GM18507 (cell line): ENCODE measurements at regions not wholly inside any gene's neighbourhood (a gene's known extent, or its start where the extent isn't known, plus 50 kb on each side); places are given as distances from the start of the nearest gene placed in this dataset.
"Not testable (repeated sequence)": the region's sequence is repeated elsewhere in the genome, so short reads cannot be mapped to it uniquely, and the experiment has no call there.

Experiments
- DNase-seq: peaks from one replicate; pipeline ENCODE4 v3.0.0; 2011; ENCODE audit warnings: low read depth; ENCODE audit not compliant: insufficient read length; ENCODE audit errors: extremely low spot score
- FAIRE-seq: peaks from 2 replicates; lab custom pipeline; 2011; peaks lifted over from hg19 to GRCh38; lab: Jason Lieb, UNC

DNA sequence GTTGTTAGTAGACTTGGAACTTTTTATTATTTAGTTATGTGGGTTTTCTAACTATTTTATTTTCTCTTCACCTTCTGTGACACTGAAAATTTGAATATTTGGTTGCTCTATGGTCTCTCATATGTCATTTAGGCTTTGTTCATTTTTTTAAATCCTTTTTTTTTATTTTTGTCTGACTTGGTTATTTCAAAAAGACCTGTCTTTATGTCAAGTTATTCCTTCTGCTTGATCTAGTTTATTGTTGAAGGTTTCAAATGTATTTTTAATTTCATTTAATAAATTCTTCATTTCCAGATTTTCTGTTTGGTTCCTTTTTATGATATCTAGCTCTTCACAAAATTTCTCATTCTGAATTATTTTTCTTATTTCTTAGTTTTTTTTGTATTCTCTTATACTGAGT lies 160.6 kb upstream of the ATP5MC3 start:
- DNase-seq (no peak), FAIRE-seq (no peak)

- no peak for DNase-seq
- no peak for FAIRE-seq
These were observed 148.7 kb upstream of the ATP5MC3 start for GRCh38 chr2:175330195-175330594.

DNA sequence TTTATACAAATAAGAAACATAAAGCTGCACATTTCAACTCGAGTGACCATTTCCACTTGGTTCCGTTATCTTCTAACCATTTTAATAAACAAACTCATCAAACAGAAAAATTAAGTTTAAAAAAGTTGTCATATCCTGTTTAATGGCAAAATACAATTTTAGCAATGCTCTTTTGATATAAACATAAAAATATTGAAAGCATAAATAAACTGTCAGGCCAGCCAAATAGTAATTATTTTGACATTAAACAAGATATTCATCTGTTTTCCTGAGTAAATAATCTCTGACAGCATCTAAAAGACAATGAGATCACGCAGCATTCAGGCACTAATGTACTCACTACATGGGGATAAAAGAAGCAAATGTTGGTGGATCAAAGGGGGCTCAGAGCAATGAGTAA lies 145.3 kb upstream of the ATP5MC3 start:
- DNase-seq, result no peak
- FAIRE-seq, result no peak

GRCh38 chr2:175326164-175326563 lies 144.7 kb upstream of the ATP5MC3 start:
- DNase-seq, FAIRE-seq: not testable (repeated sequence)

DNA sequence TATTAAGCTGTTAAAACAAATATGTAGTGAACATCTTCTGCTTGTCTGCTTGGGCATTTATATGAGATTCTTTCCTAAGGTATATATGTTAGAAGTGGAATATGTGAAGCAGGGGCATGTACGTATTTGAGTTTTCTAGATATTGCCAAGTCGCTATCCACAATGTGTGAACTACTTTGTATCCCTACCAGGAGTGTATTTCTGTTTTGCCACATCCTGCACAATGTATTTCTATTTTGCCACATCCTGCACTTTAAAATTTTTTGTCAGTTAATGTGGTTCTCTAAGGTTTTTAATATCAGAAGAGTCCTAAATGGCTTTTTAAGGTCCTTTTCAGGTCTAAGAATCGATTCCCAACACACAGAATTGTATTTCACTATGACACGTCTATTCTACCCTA lies 141.7 kb upstream of the ATP5MC3 start:
- no peak for FAIRE-seq
- DNase-seq, result no peak

GRCh38 chr2:175318542-175318941 lies 137.0 kb upstream of the ATP5MC3 start:
- FAIRE-seq, result peak; percentile 69
- peak; percentile 12 for DNase-seq

GRCh38 chr2:175317751-175318150 lies 136.2 kb upstream of the ATP5MC3 start:
- no peak for FAIRE-seq

DNA sequence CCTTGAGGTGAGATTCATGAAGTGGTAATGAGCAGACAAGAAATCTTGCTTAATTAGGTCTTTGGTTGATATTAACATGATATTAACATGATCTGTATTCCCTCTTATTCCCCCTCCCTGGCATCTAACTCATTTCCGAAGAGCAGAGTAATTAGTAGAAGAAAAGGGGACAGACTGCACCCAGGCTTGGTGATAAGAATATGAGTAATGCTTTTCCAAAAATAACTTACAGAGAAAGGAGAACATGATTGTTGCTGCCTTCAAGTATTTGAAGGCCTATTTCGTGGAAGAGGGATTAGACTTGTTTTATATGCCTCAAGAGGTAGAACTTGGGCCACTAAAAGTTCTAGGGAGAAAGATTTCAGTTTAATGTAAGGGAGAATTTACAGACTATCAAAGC lies 130.6 kb upstream of the ATP5MC3 start:
- no peak for FAIRE-seq
- no peak for DNase-seq

More at GRCh38 chr2:175317751-175318150, 136.2 kb upstream of the ATP5MC3 start:
- no peak for DNase-seq

DNA sequence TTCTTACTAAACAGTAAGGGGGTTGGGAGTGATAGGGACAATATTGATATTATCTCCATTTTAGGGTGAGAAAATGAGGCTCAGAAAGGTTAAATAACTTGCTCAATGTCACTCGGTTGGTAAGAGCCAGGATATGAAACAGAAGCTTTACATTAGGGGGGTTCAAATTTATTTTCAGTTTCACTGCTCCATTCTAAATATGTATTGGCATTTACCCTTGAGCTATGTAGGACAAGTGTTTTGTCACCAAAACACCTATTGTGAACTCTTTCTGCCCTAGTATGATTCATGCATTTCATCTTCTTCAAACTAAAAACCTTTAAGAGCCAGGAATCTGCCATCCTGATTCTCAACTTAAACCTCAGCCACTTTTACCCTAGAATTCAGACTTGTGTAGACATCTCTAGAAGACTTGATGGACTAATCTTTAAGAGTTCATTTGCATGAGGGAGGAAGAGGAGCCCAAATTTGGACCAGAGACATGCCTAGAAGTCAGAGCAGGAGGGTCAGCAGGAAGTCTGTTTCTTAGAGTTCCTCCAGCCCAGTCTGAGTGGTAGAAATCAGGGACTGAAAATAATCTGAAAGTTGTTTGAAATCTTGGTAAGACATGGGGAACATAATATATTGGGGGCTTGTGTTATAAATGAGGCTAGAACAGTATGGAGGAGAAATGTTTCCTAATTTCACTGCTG lies 129.4 kb upstream of the ATP5MC3 start:
- peak; percentile 29 for FAIRE-seq
- DNase-seq, result no peak

DNA sequence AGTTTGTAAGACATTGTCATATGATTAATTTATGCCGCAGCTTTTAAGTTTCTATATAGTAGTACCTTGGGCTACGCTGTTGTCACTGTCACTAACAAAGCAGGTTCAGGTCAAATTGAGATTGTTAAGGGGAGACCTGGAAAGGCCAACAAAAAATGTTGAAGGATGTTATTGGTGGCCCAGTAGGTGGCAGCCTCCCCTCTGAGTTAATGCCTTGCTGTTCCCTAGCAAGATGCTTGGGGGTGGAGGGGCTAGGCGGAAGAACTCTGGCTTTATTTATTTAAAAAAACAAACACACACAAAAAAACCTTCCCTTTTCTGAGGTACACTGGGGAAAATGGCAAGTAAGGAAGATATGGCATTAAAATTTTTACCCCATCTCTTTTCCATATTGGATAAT lies 128.3 kb upstream of the ATP5MC3 start:
- FAIRE-seq, result peak; percentile 86

DNA sequence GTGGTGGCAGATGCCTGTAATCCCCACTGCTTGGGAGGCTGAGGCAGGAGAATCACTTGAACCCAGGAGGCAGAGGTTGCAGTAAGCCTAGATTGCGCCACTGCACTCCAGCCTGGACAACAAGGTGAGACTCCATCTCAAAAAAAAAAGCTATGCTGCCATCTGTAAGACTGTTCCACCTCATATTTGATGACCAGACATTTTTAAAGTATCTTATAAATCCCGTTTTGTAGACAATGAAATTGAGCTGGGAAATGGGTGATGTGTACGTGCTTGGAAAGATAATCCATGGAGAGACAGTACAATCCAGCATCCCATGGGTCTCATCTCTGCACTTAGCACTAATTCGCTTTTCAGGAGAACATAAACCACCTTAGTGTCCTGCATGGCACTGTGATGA lies 126.5 kb upstream of the ATP5MC3 start:
- FAIRE-seq (no peak), DNase-seq (no peak)

More for the DNA sequence above, 128.3 kb upstream of the ATP5MC3 start:
- DNase-seq, result peak; percentile 5

- FAIRE-seq (no peak), DNase-seq (no peak)
These were observed 123.0 kb upstream of the ATP5MC3 start for GRCh38 chr2:175304541-175304940.

DNA sequence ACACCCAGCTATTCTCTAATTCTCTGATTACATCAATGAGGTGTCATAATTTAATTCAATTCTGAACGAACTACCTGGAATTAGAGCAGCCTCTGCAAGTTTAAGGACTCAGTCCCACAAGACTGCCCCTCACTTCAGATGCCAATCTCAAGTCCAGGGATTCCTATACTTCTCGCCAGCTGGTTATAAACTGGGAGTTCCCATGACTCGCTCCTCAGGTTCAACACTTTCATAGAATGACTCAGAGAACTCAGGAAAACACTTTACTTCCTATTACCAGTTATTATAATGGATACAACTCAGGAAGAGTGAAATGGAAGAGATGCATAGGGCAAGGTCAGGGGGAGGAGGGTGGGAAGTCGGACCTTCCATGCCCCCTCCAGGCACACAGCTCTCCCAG lies 112.3 kb upstream of the ATP5MC3 start:
- no peak for FAIRE-seq

GRCh38 chr2:175293195-175293594 lies 111.7 kb upstream of the ATP5MC3 start:
- FAIRE-seq (no peak), DNase-seq (no peak)

More for the DNA sequence above, 112.3 kb upstream of the ATP5MC3 start:
- DNase-seq, result no peak

DNA sequence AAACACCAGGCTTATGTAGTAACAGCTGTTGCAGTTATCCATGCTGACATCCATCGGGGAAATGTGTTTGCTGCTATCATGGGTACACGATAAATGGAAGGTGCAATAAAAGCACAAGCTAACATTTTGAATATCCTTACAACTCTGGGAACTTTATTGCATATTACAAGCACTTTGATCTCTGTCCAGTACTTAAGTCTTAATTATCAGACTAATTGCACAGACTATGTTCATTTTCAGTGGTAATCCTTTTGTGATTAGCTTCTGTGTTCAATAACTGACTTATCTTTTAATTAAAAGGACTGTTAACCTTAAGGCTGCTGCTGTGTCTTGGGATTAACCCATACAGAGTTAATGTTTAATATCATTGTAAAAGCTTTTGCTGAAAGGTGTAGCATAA lies 101.4 kb upstream of the ATP5MC3 start:
- DNase-seq (no peak), FAIRE-seq (no peak)

GRCh38 chr2:175282300-175282699 lies 100.8 kb upstream of the ATP5MC3 start:
- FAIRE-seq (peak; percentile 56), DNase-seq (peak; percentile 2)

DNA sequence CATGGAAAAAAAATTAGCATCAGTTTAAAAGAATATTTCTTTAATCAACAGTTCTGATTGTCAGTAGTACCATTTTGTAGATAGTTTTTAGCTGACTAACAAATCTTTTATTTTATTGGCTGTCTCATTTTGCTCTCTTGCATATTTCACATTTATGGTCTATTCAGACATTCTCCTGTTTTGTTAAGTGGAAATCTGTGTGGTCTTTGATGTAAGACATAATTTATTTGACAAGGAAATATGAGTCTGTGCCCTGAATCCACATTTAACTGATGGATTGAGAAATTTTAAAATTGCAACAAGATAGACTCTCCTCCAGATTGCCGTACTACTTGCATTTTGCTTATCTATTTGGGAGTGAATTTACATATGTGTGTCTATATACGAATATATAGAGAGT lies 96.3 kb upstream of the ATP5MC3 start:
- FAIRE-seq (no peak), DNase-seq (no peak)

DNA sequence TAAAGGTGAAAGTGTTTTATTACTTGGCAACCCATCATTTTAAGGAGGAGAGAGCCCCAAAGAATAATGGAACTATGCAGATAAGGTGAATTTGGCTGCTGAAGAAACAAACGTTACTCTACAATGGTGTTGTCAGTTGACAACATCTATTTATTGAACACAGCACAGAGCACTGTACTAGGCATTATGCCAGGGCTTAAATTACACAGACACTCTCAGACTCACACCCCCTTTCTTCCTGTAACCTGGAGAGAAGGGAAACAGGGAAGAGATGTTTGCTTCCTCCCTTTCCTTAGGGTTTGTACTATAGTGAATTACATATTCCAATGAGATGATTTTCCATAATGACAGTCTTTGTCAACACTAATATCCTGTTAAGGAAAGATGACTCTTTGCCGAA lies 94.0 kb upstream of the ATP5MC3 start:
- no peak for FAIRE-seq
- DNase-seq, result no peak

DNA sequence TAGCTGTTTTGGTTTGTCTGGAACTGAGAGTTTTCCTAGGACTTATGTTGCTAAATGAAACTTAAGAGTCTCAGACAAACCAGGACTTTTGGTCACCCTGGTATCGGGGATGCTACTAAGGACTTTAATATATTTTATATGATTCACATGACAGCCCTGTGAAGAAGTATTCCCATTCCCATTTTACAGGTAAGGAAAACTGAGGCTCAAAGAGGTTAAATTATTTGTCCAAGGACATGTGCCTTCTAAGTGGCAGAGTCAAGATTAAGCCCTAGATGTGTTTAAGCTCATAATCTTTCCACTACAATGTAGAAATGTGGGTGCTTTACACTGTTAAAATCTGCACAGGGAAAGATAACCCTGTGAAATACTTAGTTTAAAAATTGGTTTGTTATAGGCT lies 77.7 kb upstream of the ATP5MC3 start:
- DNase-seq (no peak), FAIRE-seq (no peak)

GRCh38 chr2:175256806-175257585 lies 75.5 kb upstream of the ATP5MC3 start:
- no peak for DNase-seq
- FAIRE-seq, result no peak

GRCh38 chr2:175256391-175256790 lies 74.9 kb upstream of the ATP5MC3 start:
- not testable (repeated sequence) for DNase-seq, FAIRE-seq
